ENCODE measurements at regions not wholly inside any gene's neighbourhood (a gene's known extent, or its start where the extent isn't known, plus 50 kb on each side); places are given as distances from the start of the nearest gene placed in this dataset.

GRCh38 chr11:109554951-109555350 is 133.0 kb downstream of the C11orf87 start:
- no peak for DNase-seq (ENCODE audit: low spot score)

- DNase-seq (ENCODE audit: low spot score): no peak
Observed at GRCh38 chr11:109564241-109564640, 142.3 kb downstream of the C11orf87 start.

GRCh38 chr11:109582470-109582869 is 160.5 kb downstream of the C11orf87 start:
- DNase-seq (ENCODE audit: low spot score): no peak

GRCh38 chr11:109584001-109584972 is 162.3 kb downstream of the C11orf87 start:
- no peak for DNase-seq (ENCODE audit: low spot score)

- DNase-seq (ENCODE audit: low spot score): no peak
Observed at GRCh38 chr11:109586789-109587188, 164.8 kb downstream of the C11orf87 start.

- DNase-seq (ENCODE audit: low spot score): no peak
Observed at GRCh38 chr11:109590782-109591181, 168.8 kb downstream of the C11orf87 start.

- no peak for DNase-seq (ENCODE audit: low spot score)
Observed at GRCh38 chr11:109597336-109597735, 175.3 kb downstream of the C11orf87 start.

- no peak for DNase-seq (ENCODE audit: low spot score)
Observed at GRCh38 chr11:109604481-109605400, 182.8 kb downstream of the C11orf87 start.

- peak; percentile 19 for DNase-seq (ENCODE audit: low spot score)
Observed at GRCh38 chr11:109606256-109606655, 184.3 kb downstream of the C11orf87 start.

- no peak for DNase-seq (ENCODE audit: low spot score)
Observed at GRCh38 chr11:109609454-109610185, 187.6 kb downstream of the C11orf87 start.

- no peak for DNase-seq (ENCODE audit: low spot score)
Observed at GRCh38 chr11:109612496-109612895, 190.5 kb downstream of the C11orf87 start.

GRCh38 chr11:109619498-109619897 is 197.5 kb downstream of the C11orf87 start:
- no peak for DNase-seq (ENCODE audit: low spot score)

GRCh38 chr11:109629734-109630133 is 207.7 kb downstream of the C11orf87 start:
- DNase-seq (ENCODE audit: low spot score): no peak

GRCh38 chr11:109641549-109641948 is 219.6 kb downstream of the C11orf87 start:
- DNase-seq (ENCODE audit: low spot score): peak; percentile 68

GRCh38 chr11:109644152-109644551 is 222.2 kb downstream of the C11orf87 start:
- DNase-seq (ENCODE audit: low spot score): peak; percentile 16

GRCh38 chr11:109648804-109649203 is 226.8 kb downstream of the C11orf87 start:
- no peak for DNase-seq (ENCODE audit: low spot score)

GRCh38 chr11:109654091-109654490 is 232.1 kb downstream of the C11orf87 start:
- no peak for DNase-seq (ENCODE audit: low spot score)

GRCh38 chr11:109658190-109658589 is 236.2 kb downstream of the C11orf87 start:
- no peak for DNase-seq (ENCODE audit: low spot score)

- no peak for DNase-seq (ENCODE audit: low spot score)
Observed at GRCh38 chr11:109667719-109668118, 245.7 kb downstream of the C11orf87 start.

- peak; percentile 58 for DNase-seq (ENCODE audit: low spot score)
Observed at GRCh38 chr11:109668973-109669634, 247.1 kb downstream of the C11orf87 start.

- no peak for DNase-seq (ENCODE audit: low spot score)
Observed at GRCh38 chr11:109677231-109677630, 255.2 kb downstream of the C11orf87 start.

Data from AG20443 (cell line).